Stimulated activated CD4-positive, alpha-beta T cell treated with anti-CD3 and anti-CD28 coated beads, Interleukin-2, amount 100 ng/mL, for 48 hours (primary cell): ENCODE measurements at regions not wholly inside any gene's neighbourhood (a gene's known extent, or its start where the extent isn't known, plus 50 kb on each side); places are given as distances from the start of the nearest gene placed in this dataset.
"Not testable (repeated sequence)": the region's sequence is repeated elsewhere in the genome, so short reads cannot be mapped to it uniquely, and the experiment has no call there.

ENCODE experiments used
- DNase-seq, 2 donors: peaks; one replicate each; pipeline ENCODE4 v3.0.0-alpha.2; 2020

GRCh38 chr16:14384745-14385144, 245.3 kb downstream of the PARN start:
- no peak for DNase-seq

GRCh38 chr16:14383844-14384243, 246.2 kb downstream of the PARN start:
- DNase-seq, result not testable (repeated sequence)

GRCh38 chr16:14378689-14379467, 251.2 kb downstream of the PARN start:
- no peak for DNase-seq

- DNase-seq, result no peak
These were observed 251.9 kb downstream of the PARN start for GRCh38 chr16:14378131-14378551.

GRCh38 chr16:14377326-14377725, 252.7 kb downstream of the PARN start:
- DNase-seq, result no peak

- DNase-seq, result no peak
These were observed 254.9 kb downstream of the PARN start for GRCh38 chr16:14375132-14375491.

- DNase-seq, result no peak
These were observed 255.5 kb downstream of the PARN start for GRCh38 chr16:14374451-14375131.

- no peak for DNase-seq
These were observed 256.2 kb downstream of the PARN start for GRCh38 chr16:14373896-14374295.

GRCh38 chr16:14373406-14373805, 256.7 kb downstream of the PARN start:
- DNase-seq, result no peak

GRCh38 chr16:14372471-14372870, 257.6 kb downstream of the PARN start:
- no peak for DNase-seq

GRCh38 chr16:14371778-14372431, 258.2 kb downstream of the PARN start:
- DNase-seq, result no peak

GRCh38 chr16:14370736-14371234, 259.3 kb downstream of the PARN start:
- no peak for DNase-seq

- DNase-seq, result no peak
These were observed 260.1 kb downstream of the PARN start for GRCh38 chr16:14369734-14370598.

- no peak for DNase-seq
These were observed 261.7 kb downstream of the PARN start for GRCh38 chr16:14368399-14368798.

- DNase-seq, result no peak
These were observed 262.9 kb downstream of the PARN start for GRCh38 chr16:14366974-14367707.

- DNase-seq, result no peak
These were observed 263.6 kb downstream of the PARN start for GRCh38 chr16:14366447-14366846.

GRCh38 chr16:14365200-14365851, 264.7 kb downstream of the PARN start:
- DNase-seq, result no peak

- DNase-seq, result no peak
These were observed 265.5 kb downstream of the PARN start for GRCh38 chr16:14364386-14365199.

- no peak for DNase-seq
These were observed 266.0 kb downstream of the PARN start for GRCh38 chr16:14364112-14364385.

- no peak for DNase-seq
These were observed 267.2 kb downstream of the PARN start for GRCh38 chr16:14362774-14363371.
